NT2/D1 (cell line): ENCODE measurements at regions not wholly inside any gene's neighbourhood (a gene's known extent, or its start where the extent isn't known, plus 50 kb on each side); places are given as distances from the start of the nearest gene placed in this dataset.

Source experiments
- YY1 ChIP-seq: IDR thresholded peaks from 2 replicates; pipeline ENCODE4 v1.6.1; 2011; ENCODE audit not compliant: insufficient read length, insufficient read depth
- ZNF274 ChIP-seq: IDR thresholded peaks from 2 replicates; pipeline ENCODE4 v1.6.1; 2011; ENCODE audit warnings: mild to moderate bottlenecking, low read depth, low read length

DNA sequence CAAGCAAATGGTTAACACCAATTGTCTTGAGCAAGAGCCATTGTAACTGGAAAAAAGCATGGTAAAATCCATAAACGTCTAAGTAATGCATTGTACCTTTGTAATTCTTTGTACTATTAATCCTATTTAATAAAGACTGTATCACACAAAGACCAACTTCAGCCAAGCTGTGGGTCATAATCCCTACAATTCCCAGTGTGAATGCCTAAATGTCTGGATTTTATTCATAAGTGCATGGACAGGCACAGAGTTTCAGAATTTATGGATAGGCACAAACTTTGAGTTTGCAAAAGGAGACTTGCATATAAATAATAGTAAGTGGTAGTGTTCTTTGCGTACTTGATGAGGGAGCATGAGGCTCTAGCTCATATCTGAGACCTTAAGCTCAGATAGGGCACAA, 1280.2 kb upstream of the WWC1 start:
- no peak for TF ChIP-seq YY1
- TF ChIP-seq ZNF274: no peak
